ENCODE measurements at regions not wholly inside any gene's neighbourhood (a gene's known extent, or its start where the extent isn't known, plus 50 kb on each side); places are given as distances from the start of the nearest gene placed in this dataset.

- TF ChIP-seq, protein P1, sequence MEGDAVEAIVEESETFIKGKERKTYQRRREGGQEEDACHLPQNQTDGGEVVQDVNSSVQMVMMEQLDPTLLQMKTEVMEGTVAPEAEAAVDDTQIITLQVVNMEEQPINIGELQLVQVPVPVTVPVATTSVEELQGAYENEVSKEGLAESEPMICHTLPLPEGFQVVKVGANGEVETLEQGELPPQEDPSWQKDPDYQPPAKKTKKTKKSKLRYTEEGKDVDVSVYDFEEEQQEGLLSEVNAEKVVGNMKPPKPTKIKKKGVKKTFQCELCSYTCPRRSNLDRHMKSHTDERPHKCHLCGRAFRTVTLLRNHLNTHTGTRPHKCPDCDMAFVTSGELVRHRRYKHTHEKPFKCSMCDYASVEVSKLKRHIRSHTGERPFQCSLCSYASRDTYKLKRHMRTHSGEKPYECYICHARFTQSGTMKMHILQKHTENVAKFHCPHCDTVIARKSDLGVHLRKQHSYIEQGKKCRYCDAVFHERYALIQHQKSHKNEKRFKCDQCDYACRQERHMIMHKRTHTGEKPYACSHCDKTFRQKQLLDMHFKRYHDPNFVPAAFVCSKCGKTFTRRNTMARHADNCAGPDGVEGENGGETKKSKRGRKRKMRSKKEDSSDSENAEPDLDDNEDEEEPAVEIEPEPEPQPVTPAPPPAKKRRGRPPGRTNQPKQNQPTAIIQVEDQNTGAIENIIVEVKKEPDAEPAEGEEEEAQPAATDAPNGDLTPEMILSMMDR (IDR thresholded peaks at IDR 0.05; ENCODE audit: insufficient read depth, low read length, poor library complexity, severe bottlenecking): no peak
- no peak for TF ChIP-seq EZH2phosphoT487 (conservative IDR thresholded peaks at IDR 0.05; ENCODE audit: low read length)
These were observed 724.2 kb downstream of the BRD1 start for GRCh38 chr22:49103314-49104059.
